Karpas-422 (cell line): ENCODE measurements at regions not wholly inside any gene's neighbourhood (a gene's known extent, or its start where the extent isn't known, plus 50 kb on each side); places are given as distances from the start of the nearest gene placed in this dataset.

ENCODE experiments used
- DNase-seq: peaks from one replicate; pipeline ENCODE4 v3.0.0-alpha.2; 2015
- H2AFZ ChIP-seq: fragments of 200-600 bp; sonication (generic); 2 replicates; pipeline ENCODE4 v1.6.1; 2014; ENCODE audit warnings: antibody characterized with exemption, low read length, mixed read lengths
- H3K27ac ChIP-seq: fragments of 200-600 bp; sonication (generic); 2 replicates; pipeline ENCODE4 v1.5.1; 2014; ENCODE audit warnings: mild to moderate bottlenecking, low read length, moderate library complexity
- H3K27me3 ChIP-seq: fragments of 200-600 bp; sonication (generic); 2 replicates; pipeline ENCODE4 v1.6.1; 2014; ENCODE audit warnings: low read length, mixed read lengths
- H3K36me3 ChIP-seq: fragments of 200-600 bp; sonication (generic); 2 replicates; pipeline ENCODE4 v1.6.1; 2014; ENCODE audit warnings: low read length, mixed read lengths; ENCODE audit not compliant: insufficient read depth
- H3K4me1 ChIP-seq: fragments of 200-600 bp; sonication (generic); 2 replicates; pipeline ENCODE4 v1.6.1; 2014; ENCODE audit warnings: mild to moderate bottlenecking, low read length, mixed read lengths
- H3K4me2 ChIP-seq: fragments of 200-600 bp; sonication (generic); 2 replicates; pipeline ENCODE4 v1.6.1; 2014; ENCODE audit warnings: low read length, low read depth, mild to moderate bottlenecking; ENCODE audit not compliant: poor library complexity, severe bottlenecking
- H3K4me3 ChIP-seq: fragments of 200-600 bp; sonication (generic); 2 replicates; pipeline ENCODE4 v1.5.1; 2014; ENCODE audit warnings: mild to moderate bottlenecking, antibody characterized with exemption, low read length, mixed read lengths
- H3K79me2 ChIP-seq: fragments of 200-600 bp; sonication (generic); 2 replicates; pipeline ENCODE4 v1.6.1; 2014; ENCODE audit warnings: mild to moderate bottlenecking, low read length, mixed read lengths
- H3K9ac ChIP-seq: fragments of 200-600 bp; sonication (generic); 2 replicates; pipeline ENCODE4 v1.6.0; 2014; ENCODE audit warnings: low read length
- H3K9me2 ChIP-seq: fragments of 200-600 bp; sonication (generic), shearing (Covaris generic); replicated peaks from 2 replicates; pipeline ENCODE4 v1.6.0; 2014; ENCODE audit warnings: mild to moderate bottlenecking, low read length, moderate library complexity; ENCODE audit not compliant: insufficient read depth
- H3K9me3 ChIP-seq: fragments of 300-700, 200-600 bp; sonication (generic); 2 replicates; pipeline ENCODE4 v1.6.1; 2014; ENCODE audit warnings: low read length, mixed read lengths
- H4K20me1 ChIP-seq: fragments of 200-600 bp; sonication (generic); 2 replicates; pipeline ENCODE4 v1.6.1; 2014; ENCODE audit warnings: mild to moderate bottlenecking, antibody characterized with exemption, low read length, low read depth; ENCODE audit not compliant: insufficient read depth

- H3K9ac ChIP-seq, result no peak overlapping the region
- no peak overlapping the region for H3K4me3 ChIP-seq
Observed at GRCh38 chr3:111418391-111418790, 123.6 kb upstream of the CD96 start.

GRCh38 chr3:111428301-111428700 is 113.7 kb upstream of the CD96 start:
- no peaks in the 10 kb centered on the region for H3K4me1 ChIP-seq
- H3K27ac ChIP-seq, result no peak overlapping the region
- H2AFZ ChIP-seq, result no peak overlapping the region
- no peaks in the 10 kb centered on the region for H3K79me2 ChIP-seq
- no peak for DNase-seq
- no peaks in the 10 kb centered on the region for H3K36me3 ChIP-seq
- no peak overlapping the region for H3K4me3 ChIP-seq
- no peaks in the 10 kb centered on the region for H3K27me3 ChIP-seq
- no peaks in the 10 kb centered on the region; the same call in 1 of the 2 replicates for H3K9me3 ChIP-seq
- no peaks in the 10 kb centered on the region for H3K9me2 ChIP-seq
- H3K9ac ChIP-seq, result no peak overlapping the region
- H3K4me2 ChIP-seq, result no peak overlapping the region
- H4K20me1 ChIP-seq, result no peaks in the 10 kb centered on the region

More at GRCh38 chr3:111418391-111418790, 123.6 kb upstream of the CD96 start:
- no peak for DNase-seq
- H3K27ac ChIP-seq, result no peak overlapping the region
- H3K9me2 ChIP-seq, result no peaks in the 10 kb centered on the region
- no peaks in the 10 kb centered on the region for H3K36me3 ChIP-seq
- H3K9me3 ChIP-seq, result no peaks in the 10 kb centered on the region
- H3K79me2 ChIP-seq, result no peaks in the 10 kb centered on the region
- H3K27me3 ChIP-seq, result no peaks in the 10 kb centered on the region
- H3K4me2 ChIP-seq, result no peak overlapping the region
- H4K20me1 ChIP-seq, result no peaks in the 10 kb centered on the region
- no peak overlapping the region for H2AFZ ChIP-seq
- no peaks in the 10 kb centered on the region for H3K4me1 ChIP-seq

DNA sequence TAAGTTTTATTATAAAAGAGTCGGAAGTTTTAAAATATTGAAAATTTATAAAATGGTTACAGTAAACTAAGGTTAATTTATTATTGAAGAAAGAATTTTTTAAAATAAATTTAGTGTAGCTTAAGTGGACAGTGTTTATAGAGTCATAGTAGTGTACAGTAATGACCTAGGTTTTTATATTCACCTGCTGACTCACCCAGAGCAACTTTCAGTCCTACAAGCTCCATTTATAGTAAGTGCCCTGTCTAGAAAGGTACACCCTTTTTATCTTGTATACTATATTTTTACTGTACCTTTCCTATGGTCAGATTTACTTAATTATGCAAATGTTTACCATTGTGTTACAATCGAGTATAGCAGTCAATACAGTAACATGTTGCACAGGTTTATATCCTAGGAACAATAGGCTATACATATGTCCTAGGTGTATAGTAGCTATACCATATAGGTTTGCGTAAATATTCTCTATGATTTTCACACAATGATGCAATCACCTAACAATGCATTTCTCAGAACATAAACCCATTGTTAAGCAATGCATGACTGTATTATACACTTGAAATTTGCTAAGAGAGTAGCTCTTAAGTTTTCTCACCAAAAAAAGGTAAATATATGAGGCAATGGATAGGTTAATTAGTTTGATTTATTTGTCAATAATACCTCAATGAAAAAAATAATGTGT is 106.9 kb upstream of the CD96 start:
- H3K9me2 ChIP-seq, result no peaks in the 10 kb centered on the region
- H3K27ac ChIP-seq, result no peak overlapping the region
- H3K79me2 ChIP-seq, result no peaks in the 10 kb centered on the region
- H3K36me3 ChIP-seq, result no peaks in the 10 kb centered on the region
- no peaks in the 10 kb centered on the region for H3K4me1 ChIP-seq
- no peaks in the 10 kb centered on the region for H4K20me1 ChIP-seq
- no peaks in the 10 kb centered on the region for H3K27me3 ChIP-seq
- no peak overlapping the region for H2AFZ ChIP-seq
- no peak overlapping the region for H3K4me3 ChIP-seq
- no peak overlapping the region for H3K9ac ChIP-seq
- no peaks in the 10 kb centered on the region; the same call in 1 of the 2 replicates for H3K9me3 ChIP-seq
- no peak for DNase-seq
- no peak overlapping the region for H3K4me2 ChIP-seq

- no peak overlapping the region for H3K27ac ChIP-seq
- no peaks in the 10 kb centered on the region for H3K79me2 ChIP-seq
- no peak overlapping the region for H2AFZ ChIP-seq
- no peak for DNase-seq
- no peaks in the 10 kb centered on the region for H3K4me1 ChIP-seq
- no peak overlapping the region for H3K4me2 ChIP-seq
- H3K36me3 ChIP-seq, result no peaks in the 10 kb centered on the region
- no peaks in the 10 kb centered on the region for H4K20me1 ChIP-seq
- H3K9me3 ChIP-seq, result no peaks in the 10 kb centered on the region
- H3K27me3 ChIP-seq, result no peaks in the 10 kb centered on the region
- H3K9me2 ChIP-seq, result no peaks in the 10 kb centered on the region
- no peak overlapping the region for H3K9ac ChIP-seq
- no peak overlapping the region for H3K4me3 ChIP-seq
Observed at GRCh38 chr3:111438283-111438682, 103.7 kb upstream of the CD96 start.

DNA sequence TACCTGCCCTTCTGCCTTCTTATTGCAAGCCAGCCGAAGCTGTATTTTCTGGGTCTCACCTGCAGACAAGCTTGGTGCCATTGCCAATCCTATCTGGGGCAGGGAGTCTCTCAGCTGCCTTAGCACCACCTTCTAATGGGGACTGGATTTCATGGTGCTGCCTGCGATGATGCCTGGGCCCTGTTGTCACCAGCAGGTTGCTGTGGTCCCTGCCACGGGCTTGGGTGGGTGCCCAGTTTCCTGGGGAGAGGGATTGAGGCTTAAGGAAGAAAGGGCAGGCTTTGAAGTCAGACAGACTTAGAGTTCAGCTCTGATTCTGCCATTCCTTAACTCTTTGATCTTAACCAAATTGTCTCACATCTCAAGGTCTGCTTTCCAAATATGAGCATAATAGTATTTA is 87.4 kb upstream of the CD96 start:
- no peaks in the 10 kb centered on the region for H3K9me3 ChIP-seq
- no peak for DNase-seq
- no peak overlapping the region for H3K27ac ChIP-seq
- no peak overlapping the region for H2AFZ ChIP-seq
- no peak overlapping the region for H3K4me3 ChIP-seq
- no peaks in the 10 kb centered on the region for H3K9me2 ChIP-seq
- H3K27me3 ChIP-seq, result no peaks in the 10 kb centered on the region
- no peaks in the 10 kb centered on the region for H4K20me1 ChIP-seq
- H3K79me2 ChIP-seq, result no peaks in the 10 kb centered on the region
- H3K36me3 ChIP-seq, result no peaks in the 10 kb centered on the region
- no peak overlapping the region for H3K4me2 ChIP-seq
- H3K9ac ChIP-seq, result no peak overlapping the region
- no peaks in the 10 kb centered on the region for H3K4me1 ChIP-seq

GRCh38 chr3:111465081-111465670 is 76.8 kb upstream of the CD96 start:
- Histone ChIP-seq H3K36me3 (no peaks in the 10 kb centered on the region), H3K27me3 (no peaks in the 10 kb centered on the region), H3K4me2 (no peak overlapping the region), H3K9me3 (no peaks in the 10 kb centered on the region), H3K4me3 (no peak overlapping the region), H4K20me1 (no peaks in the 10 kb centered on the region), H3K9me2 (no peaks in the 10 kb centered on the region), H3K79me2 (no peaks in the 10 kb centered on the region), H2AFZ (no peak overlapping the region), H3K9ac (no peak overlapping the region), H3K27ac (no peak overlapping the region), H3K4me1 (no peaks in the 10 kb centered on the region)
- no peak for DNase-seq

DNA sequence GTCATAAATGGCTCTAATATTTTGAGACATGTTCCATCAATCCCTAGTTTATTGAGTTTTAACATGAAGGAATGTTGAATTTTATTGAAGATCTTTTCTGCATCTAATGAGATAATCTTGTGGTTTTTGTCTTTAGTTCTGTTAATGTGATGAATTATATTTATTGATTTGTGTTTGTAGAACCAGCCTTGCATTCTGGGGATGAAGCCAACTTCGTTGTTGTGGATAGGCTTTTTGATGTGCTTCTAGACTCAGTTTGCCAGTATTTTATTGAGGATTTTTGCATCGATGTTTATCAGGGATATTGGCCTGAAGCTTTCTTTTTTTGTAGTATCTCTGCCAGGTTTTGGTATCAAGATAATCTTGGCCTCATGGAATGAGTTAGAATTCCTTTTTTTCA is 72.0 kb upstream of the CD96 start:
- H3K9me3 ChIP-seq, result no peaks in the 10 kb centered on the region
- no peak overlapping the region for H3K4me2 ChIP-seq
- H3K27ac ChIP-seq, result no peak overlapping the region
- no peak overlapping the region for H2AFZ ChIP-seq
- DNase-seq, result no peak
- H3K79me2 ChIP-seq, result no peaks in the 10 kb centered on the region
- H4K20me1 ChIP-seq, result no peaks in the 10 kb centered on the region
- H3K9ac ChIP-seq, result no peak overlapping the region
- H3K9me2 ChIP-seq, result no peaks in the 10 kb centered on the region
- no peaks in the 10 kb centered on the region for H3K27me3 ChIP-seq
- H3K36me3 ChIP-seq, result no peaks in the 10 kb centered on the region
- no peaks in the 10 kb centered on the region for H3K4me1 ChIP-seq
- no peak overlapping the region for H3K4me3 ChIP-seq

GRCh38 chr3:111471831-111472230 is 70.2 kb upstream of the CD96 start:
- H3K79me2 ChIP-seq, result no peaks in the 10 kb centered on the region
- H2AFZ ChIP-seq, result no peak overlapping the region
- no peak overlapping the region for H3K27ac ChIP-seq
- H3K9ac ChIP-seq, result no peak overlapping the region
- no peaks in the 10 kb centered on the region for H3K9me2 ChIP-seq
- H3K4me3 ChIP-seq, result no peak overlapping the region
- no peaks in the 10 kb centered on the region for H3K4me1 ChIP-seq
- H3K4me2 ChIP-seq, result no peak overlapping the region
- H3K9me3 ChIP-seq, result no peaks in the 10 kb centered on the region
- no peak for DNase-seq
- H3K27me3 ChIP-seq, result no peaks in the 10 kb centered on the region
- H4K20me1 ChIP-seq, result no peaks in the 10 kb centered on the region
- H3K36me3 ChIP-seq, result no peaks in the 10 kb centered on the region
